GM12872 (cell line): ENCODE measurements at regions not wholly inside any gene's neighbourhood (a gene's known extent, or its start where the extent isn't known, plus 50 kb on each side); places are given as distances from the start of the nearest gene placed in this dataset.

Source experiments
- TF ChIP-seq, protein P1 (sequence below): IDR thresholded peaks from 3 replicates; pipeline ENCODE4 v1.5.1; 2011; ENCODE audit warnings: low read depth, mild to moderate bottlenecking, low read length, moderate library complexity; ENCODE audit not compliant: insufficient read depth

DNA sequence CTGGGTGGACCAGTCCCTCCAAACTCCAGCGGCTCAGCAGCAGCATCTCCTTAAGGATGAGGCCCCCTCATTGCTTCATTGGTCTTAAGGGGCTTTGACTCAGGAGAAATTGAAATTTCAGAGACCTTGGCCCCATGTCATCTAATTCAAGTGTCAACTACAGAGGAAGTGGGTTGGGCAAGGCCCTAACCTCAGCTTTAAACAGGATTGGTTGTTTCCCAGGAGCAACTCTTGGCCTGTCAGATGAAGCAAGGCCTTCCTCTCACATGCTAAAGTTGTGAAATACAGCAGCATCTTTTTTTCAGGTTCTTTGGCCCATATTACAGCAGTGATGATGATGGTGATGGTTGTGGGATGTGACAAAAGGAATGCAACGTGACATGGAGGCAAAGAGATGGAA is 348.3 kb downstream of the ICE1 start:
- TF ChIP-seq, protein P1, sequence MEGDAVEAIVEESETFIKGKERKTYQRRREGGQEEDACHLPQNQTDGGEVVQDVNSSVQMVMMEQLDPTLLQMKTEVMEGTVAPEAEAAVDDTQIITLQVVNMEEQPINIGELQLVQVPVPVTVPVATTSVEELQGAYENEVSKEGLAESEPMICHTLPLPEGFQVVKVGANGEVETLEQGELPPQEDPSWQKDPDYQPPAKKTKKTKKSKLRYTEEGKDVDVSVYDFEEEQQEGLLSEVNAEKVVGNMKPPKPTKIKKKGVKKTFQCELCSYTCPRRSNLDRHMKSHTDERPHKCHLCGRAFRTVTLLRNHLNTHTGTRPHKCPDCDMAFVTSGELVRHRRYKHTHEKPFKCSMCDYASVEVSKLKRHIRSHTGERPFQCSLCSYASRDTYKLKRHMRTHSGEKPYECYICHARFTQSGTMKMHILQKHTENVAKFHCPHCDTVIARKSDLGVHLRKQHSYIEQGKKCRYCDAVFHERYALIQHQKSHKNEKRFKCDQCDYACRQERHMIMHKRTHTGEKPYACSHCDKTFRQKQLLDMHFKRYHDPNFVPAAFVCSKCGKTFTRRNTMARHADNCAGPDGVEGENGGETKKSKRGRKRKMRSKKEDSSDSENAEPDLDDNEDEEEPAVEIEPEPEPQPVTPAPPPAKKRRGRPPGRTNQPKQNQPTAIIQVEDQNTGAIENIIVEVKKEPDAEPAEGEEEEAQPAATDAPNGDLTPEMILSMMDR = no peak

DNA sequence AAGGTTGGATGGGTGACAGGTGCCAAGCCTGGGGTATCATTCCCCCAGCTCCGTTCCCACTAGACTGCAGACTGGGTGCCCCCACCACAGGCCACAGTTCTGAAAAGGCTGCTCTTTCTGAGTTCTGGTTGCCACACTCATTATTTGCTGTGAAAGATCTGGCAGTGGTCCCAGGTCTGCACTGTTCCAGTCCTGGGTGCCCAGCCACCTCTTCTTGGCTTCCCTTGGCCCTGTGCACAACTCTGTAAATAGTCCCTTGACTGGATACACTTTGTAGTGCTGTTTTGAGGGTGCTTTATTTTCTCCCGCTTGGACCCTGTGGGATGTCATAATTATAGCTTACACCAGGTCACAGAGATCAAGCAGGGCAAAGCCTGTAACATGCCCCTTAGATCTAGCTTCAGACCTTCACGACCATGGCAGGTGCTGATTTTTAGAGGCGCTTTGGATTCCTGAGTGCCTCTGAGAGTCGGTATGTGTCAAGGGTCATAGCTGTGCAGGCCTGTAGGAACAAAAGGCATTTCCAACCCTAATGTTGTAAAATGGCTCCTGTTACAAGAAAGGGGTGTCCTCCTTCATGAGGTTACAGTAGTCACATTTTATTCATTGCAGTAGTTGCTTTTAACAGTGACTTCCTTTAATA is 344.9 kb downstream of the ICE1 start:
- TF ChIP-seq, protein P1 = no peak

DNA sequence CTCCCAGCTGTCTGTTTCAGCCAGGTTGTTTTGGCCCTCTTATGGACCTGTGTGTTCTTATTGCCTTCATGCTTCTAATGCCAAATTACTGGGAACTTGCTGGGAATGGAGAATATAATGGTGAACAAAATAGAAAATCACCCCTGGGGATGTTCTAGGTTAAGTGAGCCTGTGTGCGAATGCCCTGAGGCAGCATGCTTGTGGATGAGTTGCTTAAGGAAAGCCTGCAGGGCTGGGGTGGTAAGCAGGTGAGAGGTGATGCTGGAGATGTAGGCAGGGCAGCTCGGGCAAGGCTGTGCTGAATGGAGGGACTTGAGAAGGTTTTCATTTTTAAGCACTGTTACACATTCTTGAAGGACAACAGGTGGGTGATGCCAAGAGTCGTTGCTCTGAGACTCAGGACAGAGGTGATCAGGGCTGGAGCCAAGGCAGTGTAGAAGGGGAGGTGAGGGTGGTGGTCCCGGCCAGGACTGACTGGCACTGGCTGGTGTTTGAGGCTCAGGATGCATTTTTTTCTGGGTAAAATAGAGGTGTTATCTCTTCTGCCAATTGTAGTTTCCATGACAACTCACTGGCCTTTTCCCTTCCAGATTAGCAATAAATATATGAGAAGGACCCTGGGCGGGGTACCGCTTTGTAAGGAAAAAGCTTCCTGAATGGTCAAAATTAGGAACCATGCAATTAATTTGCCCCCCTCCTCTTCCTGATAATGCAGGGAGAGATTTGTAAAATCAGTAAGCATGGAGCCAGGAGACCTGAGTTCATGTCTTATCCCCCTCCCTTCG is 342.8 kb downstream of the ICE1 start:
- TF ChIP-seq, protein P1 = no peak

DNA sequence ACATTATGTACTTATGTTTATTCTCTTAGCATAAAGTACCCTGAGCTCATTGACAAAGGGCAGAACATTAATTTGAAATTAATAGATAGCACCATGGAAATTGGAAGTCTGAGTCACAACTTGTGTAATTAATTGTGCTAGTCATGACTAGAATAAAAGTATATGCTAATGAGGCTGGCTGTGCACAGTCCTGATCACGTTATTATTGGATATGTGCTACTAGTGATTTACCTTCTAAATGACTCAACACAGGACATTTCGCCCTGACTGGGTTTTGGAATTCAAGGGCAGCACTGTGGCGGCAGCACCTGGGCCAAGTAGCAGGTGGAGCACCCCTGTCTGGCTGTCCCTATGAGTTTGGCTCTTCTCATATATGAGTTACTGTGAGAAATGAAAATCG is 341.8 kb downstream of the ICE1 start:
- TF ChIP-seq, protein P1 = no peak

DNA sequence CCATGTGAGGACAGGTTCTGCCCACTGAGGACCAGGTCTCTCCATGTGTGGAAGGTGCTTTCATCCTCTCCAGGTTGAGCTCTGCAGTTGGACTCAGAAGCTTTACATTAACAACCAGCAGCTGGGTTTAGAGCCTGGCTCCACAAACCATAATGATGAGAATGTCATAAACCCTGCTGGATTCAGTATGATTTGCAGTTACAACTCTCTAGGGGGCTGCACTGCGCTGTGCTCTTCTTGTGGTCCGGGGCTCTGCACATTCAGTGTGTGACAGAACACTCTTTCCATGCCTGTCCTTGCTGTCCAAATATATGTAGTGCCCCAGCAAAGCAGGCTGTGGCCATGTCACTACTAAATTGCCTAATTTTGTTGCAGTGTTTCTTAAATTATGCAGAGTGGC is 334.3 kb downstream of the ICE1 start:
- TF ChIP-seq, protein P1 = no peak

DNA sequence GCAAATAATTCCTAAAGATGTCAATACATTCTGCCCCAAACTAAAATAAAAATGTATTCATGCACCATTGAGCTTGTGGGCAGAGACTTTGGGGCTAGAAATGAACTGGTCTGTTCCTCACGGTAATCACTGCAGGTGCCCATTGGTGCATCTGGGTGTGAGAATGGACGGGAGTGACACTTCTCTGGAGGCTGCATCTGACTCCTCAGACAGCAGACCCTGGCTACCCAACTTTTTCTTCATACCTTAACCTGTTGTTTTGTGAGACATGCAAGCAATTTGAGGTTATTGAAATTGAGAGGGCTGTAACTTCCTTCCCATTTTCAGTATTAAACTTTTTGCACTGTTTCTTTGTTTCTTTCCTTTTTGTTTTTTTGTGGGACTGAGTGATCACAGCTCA is 333.4 kb downstream of the ICE1 start:
- TF ChIP-seq, protein P1 = no peak

DNA sequence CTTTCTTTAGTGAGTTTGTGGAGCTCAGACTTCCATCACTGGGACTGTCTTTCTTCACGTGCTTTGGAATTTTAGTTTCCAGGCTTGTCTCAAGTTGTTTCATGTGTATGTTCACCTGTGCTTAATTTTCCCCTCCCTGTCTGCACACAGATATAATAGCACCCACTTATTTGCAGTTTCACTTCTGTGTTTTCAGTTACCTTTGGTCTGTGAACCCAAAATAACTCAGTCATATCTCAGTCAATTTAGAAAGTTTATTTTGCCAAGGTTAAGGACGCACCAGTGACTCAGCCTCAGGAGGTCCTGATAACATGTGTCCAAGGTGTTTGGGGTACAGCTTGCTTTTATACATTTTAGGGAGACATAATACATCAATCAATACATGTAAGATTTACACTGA is 330.4 kb downstream of the ICE1 start:
- TF ChIP-seq, protein P1 = no peak
